22Rv1 (cell line): ENCODE measurements at regions not wholly inside any gene's neighbourhood (a gene's known extent, or its start where the extent isn't known, plus 50 kb on each side); places are given as distances from the start of the nearest gene placed in this dataset.

Experiments
- CTCF ChIP-seq: fragments of 450-650 bp; IDR thresholded peaks from 2 replicates; pipeline ENCODE4 v1.5.1; 2017; ENCODE audit warnings: mild to moderate bottlenecking
- ZFX ChIP-seq: fragments of 450-650 bp; IDR thresholded peaks from 2 replicates; pipeline ENCODE4 v1.6.1; 2017; ENCODE audit warnings: antibody characterized with exemption, borderline replicate concordance

- no peak for TF ChIP-seq CTCF
- no peak for TF ChIP-seq ZFX
Observed at GRCh38 chr4:151481813-151482212, 72.8 kb downstream of the FHIP1A start.
